Mesendoderm (in vitro differentiated cells): ENCODE measurements at regions not wholly inside any gene's neighbourhood (a gene's known extent, or its start where the extent isn't known, plus 50 kb on each side); places are given as distances from the start of the nearest gene placed in this dataset.

Source experiments
- DNase-seq: peaks from one replicate; pipeline ENCODE4 v3.0.0; 2013
- H2AK5ac ChIP-seq: 2 replicates; pipeline ENCODE4 v1.6.1; 2013; ENCODE audit warnings: low read length, inconsistent platforms
- H2BK120ac ChIP-seq: 2 replicates; pipeline ENCODE4 v1.6.1; 2013; ENCODE audit warnings: low read depth, mild to moderate bottlenecking, low read length, moderate library complexity, mixed read lengths
- H2BK15ac ChIP-seq: replicated peaks from 2 replicates; pipeline ENCODE4 v1.6.1; 2013; ENCODE audit warnings: low read depth, mild to moderate bottlenecking, moderate library complexity
- H2BK5ac ChIP-seq: 2 replicates; pipeline ENCODE4 v1.6.1; 2013; ENCODE audit warnings: low read length, inconsistent platforms
- H3K18ac ChIP-seq: 2 replicates; pipeline ENCODE4 v1.6.1; 2013; ENCODE audit warnings: mild to moderate bottlenecking, low read length, mixed read lengths
- H3K23ac ChIP-seq: one replicate; pipeline ENCODE4 v1.6.1; 2013; ENCODE audit warnings: low read length
- H3K27ac ChIP-seq: 2 replicates; pipeline ENCODE4 v1.5.1; 2013; ENCODE audit warnings: low read depth, mild to moderate bottlenecking, inconsistent platforms, low read length, moderate library complexity
- H3K27me3 ChIP-seq: 2 replicates; pipeline ENCODE4 v1.6.1; 2013; ENCODE audit warnings: low read length, control low read depth, mild to moderate bottlenecking, inconsistent platforms; ENCODE audit not compliant: insufficient read depth, poor library complexity
- H3K36me3 ChIP-seq: 2 replicates; pipeline ENCODE4 v1.6.1; 2013; ENCODE audit warnings: low read length, inconsistent platforms; ENCODE audit not compliant: control insufficient read depth, insufficient read depth
- H3K4ac ChIP-seq: one replicate; pipeline ENCODE4 v1.6.1; 2013; ENCODE audit warnings: low read depth, mild to moderate bottlenecking, low read length, moderate library complexity
- H3K4me1 ChIP-seq: 2 replicates; pipeline ENCODE4 v1.6.1; 2013; ENCODE audit warnings: low read depth, low read length, inconsistent platforms; ENCODE audit not compliant: control insufficient read depth
- H3K4me2 ChIP-seq: 2 replicates; pipeline ENCODE4 v1.6.1; 2013; ENCODE audit warnings: low read length
- H3K4me3 ChIP-seq: 2 replicates; pipeline ENCODE4 v1.5.1; 2013; ENCODE audit warnings: mild to moderate bottlenecking, low read length
- H3K56ac ChIP-seq: one replicate; pipeline ENCODE4 v1.6.1; 2013; ENCODE audit warnings: low read length
- H3K79me1 ChIP-seq: 2 replicates; pipeline ENCODE4 v1.6.1; 2013; ENCODE audit warnings: low read length, inconsistent platforms
- H3K79me2 ChIP-seq: 2 replicates; pipeline ENCODE4 v1.6.1; 2013; ENCODE audit warnings: mild to moderate bottlenecking, low read length; ENCODE audit not compliant: control insufficient read depth, insufficient read depth
- H3K9ac ChIP-seq: 2 replicates; pipeline ENCODE4 v1.6.1; 2013; ENCODE audit warnings: low read length, inconsistent platforms
- H4K5ac ChIP-seq: one replicate; pipeline ENCODE4 v1.6.1; 2013; ENCODE audit warnings: low read length
- H4K8ac ChIP-seq: one replicate; pipeline ENCODE4 v1.6.1; 2013; ENCODE audit warnings: low read depth, mild to moderate bottlenecking, control low read depth, low read length, moderate library complexity
- WGBS: extraction: QIAGEN DNeasy Blood & Tissue Kit; methylation state at CpG from one replicate; pipeline ENCODE4 v1.1.7; 2013; ENCODE audit warnings: low lambda C conversion rate, missing lambda C conversion rate; ENCODE audit not compliant: insufficient coverage; ENCODE audit errors: extremely low coverage; 5-methylcytosine and 5-hydroxymethylcytosine counted together

GRCh38 chr15:62927836-62928235, 114.7 kb upstream of the TPM1 start:
- no peak overlapping the region for H4K5ac ChIP-seq
- no peaks in the 10 kb centered on the region for H3K27me3 ChIP-seq
- H3K27ac ChIP-seq: no peak overlapping the region
- H3K18ac ChIP-seq: no peak overlapping the region
- DNase-seq: no peak
- no peak overlapping the region for H3K9ac ChIP-seq
- H2BK120ac ChIP-seq: no peak overlapping the region
- H3K4me3 ChIP-seq: no peak overlapping the region
- no peaks in the 10 kb centered on the region for H3K79me2 ChIP-seq
- no peaks in the 10 kb centered on the region for H3K36me3 ChIP-seq
- no peak overlapping the region for H2BK15ac ChIP-seq
- H3K56ac ChIP-seq: no peak overlapping the region
- H3K4me1 ChIP-seq: peaks cover 2% of the 10 kb centered on the region
- H2BK5ac ChIP-seq: no peak overlapping the region
- no peaks in the 10 kb centered on the region for H3K79me1 ChIP-seq
- H4K8ac ChIP-seq: no peak overlapping the region
- no peak overlapping the region for H2AK5ac ChIP-seq
- H3K4me2 ChIP-seq: no peak overlapping the region
- no peak overlapping the region for H3K23ac ChIP-seq
- H3K4ac ChIP-seq: no peak overlapping the region
- no CpG with 5 or more reads among the region's 5 CpGs for WGBS

GRCh38 chr15:62928242-62928999, 114.1 kb upstream of the TPM1 start:
- no peak overlapping the region for H3K18ac ChIP-seq
- H2BK15ac ChIP-seq: no peak overlapping the region
- H3K27ac ChIP-seq: no peak overlapping the region
- H3K4ac ChIP-seq: no peak overlapping the region
- no peak overlapping the region for H2BK120ac ChIP-seq
- no peak overlapping the region for H2AK5ac ChIP-seq
- no peaks in the 10 kb centered on the region for H3K27me3 ChIP-seq
- no peak overlapping the region for H2BK5ac ChIP-seq
- H4K5ac ChIP-seq: no peak overlapping the region
- DNase-seq: peak; percentile 22
- peaks cover 2% of the 10 kb centered on the region for H3K4me1 ChIP-seq
- H3K4me3 ChIP-seq: no peak overlapping the region
- no peak overlapping the region for H3K56ac ChIP-seq
- no CpG with 5 or more reads among the region's 12 CpGs for WGBS
- no peaks in the 10 kb centered on the region for H3K36me3 ChIP-seq
- no peak overlapping the region for H4K8ac ChIP-seq
- H3K4me2 ChIP-seq: no peak overlapping the region
- no peak overlapping the region for H3K9ac ChIP-seq
- no peak overlapping the region for H3K23ac ChIP-seq
- no peaks in the 10 kb centered on the region for H3K79me1 ChIP-seq
- no peaks in the 10 kb centered on the region for H3K79me2 ChIP-seq

GRCh38 chr15:62929000-62929357, 113.6 kb upstream of the TPM1 start:
- H3K4ac ChIP-seq: no peak overlapping the region
- no peak overlapping the region for H3K4me2 ChIP-seq
- no peak overlapping the region for H3K18ac ChIP-seq
- no peak overlapping the region for H4K8ac ChIP-seq
- no peaks in the 10 kb centered on the region for H3K27me3 ChIP-seq
- no peak overlapping the region for H3K56ac ChIP-seq
- H4K5ac ChIP-seq: no peak overlapping the region
- no peaks in the 10 kb centered on the region for H3K79me2 ChIP-seq
- DNase-seq: peak; percentile 55
- no peak overlapping the region for H2BK5ac ChIP-seq
- no peak overlapping the region for H2AK5ac ChIP-seq
- H3K23ac ChIP-seq: no peak overlapping the region
- H3K27ac ChIP-seq: no peak overlapping the region
- H3K79me1 ChIP-seq: no peaks in the 10 kb centered on the region
- H3K36me3 ChIP-seq: no peaks in the 10 kb centered on the region
- H3K4me1 ChIP-seq: peaks cover 2% of the 10 kb centered on the region
- no peak overlapping the region for H2BK120ac ChIP-seq
- H3K9ac ChIP-seq: no peak overlapping the region
- no peak overlapping the region for H2BK15ac ChIP-seq
- H3K4me3 ChIP-seq: no peak overlapping the region

- H3K4me3 ChIP-seq: no peak overlapping the region
- H3K4me2 ChIP-seq: no peak overlapping the region
- no peak overlapping the region for H2BK120ac ChIP-seq
- DNase-seq: no peak
- no peak overlapping the region for H3K4ac ChIP-seq
- H3K36me3 ChIP-seq: no peaks in the 10 kb centered on the region
- no peaks in the 10 kb centered on the region for H3K79me1 ChIP-seq
- no peak overlapping the region for H3K56ac ChIP-seq
- no peak overlapping the region for H2BK15ac ChIP-seq
- H3K4me1 ChIP-seq: peaks cover 2% of the 10 kb centered on the region
- H3K23ac ChIP-seq: no peak overlapping the region
- no CpG with 5 or more reads among the region's 1 CpG for WGBS
- H2BK5ac ChIP-seq: no peak overlapping the region
- H2AK5ac ChIP-seq: no peak overlapping the region
- H3K27ac ChIP-seq: no peak overlapping the region
- no peaks in the 10 kb centered on the region for H3K79me2 ChIP-seq
- H4K5ac ChIP-seq: no peak overlapping the region
- H4K8ac ChIP-seq: no peak overlapping the region
- H3K27me3 ChIP-seq: no peaks in the 10 kb centered on the region
- no peak overlapping the region for H3K18ac ChIP-seq
- no peak overlapping the region for H3K9ac ChIP-seq
These were observed 110.9 kb upstream of the TPM1 start for GRCh38 chr15:62931650-62932049.

- Histone ChIP-seq H2AK5ac (no peak overlapping the region), H3K27me3 (no peaks in the 10 kb centered on the region), H2BK15ac (no peak overlapping the region), H3K27ac (no peak overlapping the region), H3K79me1 (no peaks in the 10 kb centered on the region), H3K4me1 (peaks cover 2% of the 10 kb centered on the region), H3K9ac (no peak overlapping the region), H4K5ac (no peak overlapping the region), H2BK5ac (no peak overlapping the region), H3K18ac (no peak overlapping the region), H3K79me2 (no peaks in the 10 kb centered on the region), H3K36me3 (no peaks in the 10 kb centered on the region), H4K8ac (no peak overlapping the region), H3K23ac (no peak overlapping the region), H3K4me3 (no peak overlapping the region), H3K56ac (no peak overlapping the region), H2BK120ac (no peak overlapping the region), H3K4me2 (no peak overlapping the region), H3K4ac (no peak overlapping the region)
- WGBS: no CpG with 5 or more reads among the region's 1 CpG
- DNase-seq: no peak
These were observed 110.1 kb upstream of the TPM1 start for GRCh38 chr15:62932436-62932835.

GRCh38 chr15:62933386-62933785, 109.2 kb upstream of the TPM1 start:
- no CpG with 5 or more reads among the region's 2 CpGs for WGBS
- Histone ChIP-seq H3K4me2 (no peak overlapping the region), H2BK5ac (no peak overlapping the region), H3K18ac (no peak overlapping the region), H3K79me1 (no peaks in the 10 kb centered on the region), H3K4me1 (peaks cover 2% of the 10 kb centered on the region), H3K27ac (no peak overlapping the region), H3K36me3 (no peaks in the 10 kb centered on the region), H4K5ac (no peak overlapping the region), H2BK15ac (no peak overlapping the region), H3K27me3 (no peaks in the 10 kb centered on the region), H2BK120ac (no peak overlapping the region), H3K56ac (no peak overlapping the region), H3K23ac (no peak overlapping the region), H3K4me3 (no peak overlapping the region), H3K4ac (no peak overlapping the region), H3K79me2 (no peaks in the 10 kb centered on the region), H4K8ac (no peak overlapping the region), H3K9ac (no peak overlapping the region), H2AK5ac (no peak overlapping the region)
- DNase-seq: no peak
